ENCODE measurements at regions not wholly inside any gene's neighbourhood (a gene's known extent, or its start where the extent isn't known, plus 50 kb on each side); places are given as distances from the start of the nearest gene placed in this dataset.
"Not testable (repeated sequence)": the region's sequence is repeated elsewhere in the genome, so short reads cannot be mapped to it uniquely, and the experiment has no call there.

- DNase-seq (ENCODE audit: low read depth): no peak
These were observed 1317.8 kb downstream of the UQCRFS1 start for GRCh38 chr19:27894906-27895754.

- DNase-seq (ENCODE audit: low read depth): no peak
These were observed 1320.5 kb downstream of the UQCRFS1 start for GRCh38 chr19:27892500-27892899.

GRCh38 chr19:27891411-27891810 lies 1321.5 kb downstream of the UQCRFS1 start:
- no peak for DNase-seq (ENCODE audit: low read depth)

- no peak for DNase-seq (ENCODE audit: low read depth)
These were observed 1322.3 kb downstream of the UQCRFS1 start for GRCh38 chr19:27890696-27891095.

- DNase-seq (ENCODE audit: low read depth): no peak
These were observed 1322.7 kb downstream of the UQCRFS1 start for GRCh38 chr19:27890206-27890605.

GRCh38 chr19:27889156-27889555 lies 1323.8 kb downstream of the UQCRFS1 start:
- no peak for DNase-seq (ENCODE audit: low read depth)

GRCh38 chr19:27887946-27888345 lies 1325.0 kb downstream of the UQCRFS1 start:
- DNase-seq (ENCODE audit: low read depth): no peak

GRCh38 chr19:27885359-27885758 lies 1327.6 kb downstream of the UQCRFS1 start:
- no peak for DNase-seq (ENCODE audit: low read depth)

- DNase-seq (ENCODE audit: low read depth): no peak
These were observed 1328.6 kb downstream of the UQCRFS1 start for GRCh38 chr19:27884376-27884775.

GRCh38 chr19:27881213-27881612 lies 1331.7 kb downstream of the UQCRFS1 start:
- no peak for DNase-seq (ENCODE audit: low read depth)

- DNase-seq (ENCODE audit: low read depth): no peak
These were observed 1335.9 kb downstream of the UQCRFS1 start for GRCh38 chr19:27876976-27877512.

GRCh38 chr19:27876489-27876888 lies 1336.5 kb downstream of the UQCRFS1 start:
- DNase-seq (ENCODE audit: low read depth): no peak

GRCh38 chr19:27872370-27872769 lies 1340.6 kb downstream of the UQCRFS1 start:
- no peak for DNase-seq (ENCODE audit: low read depth)

GRCh38 chr19:27870293-27870692 lies 1342.7 kb downstream of the UQCRFS1 start:
- DNase-seq (ENCODE audit: low read depth): no peak

GRCh38 chr19:27868007-27868406 lies 1344.9 kb downstream of the UQCRFS1 start:
- DNase-seq (ENCODE audit: low read depth): no peak

GRCh38 chr19:27865927-27866777 lies 1346.8 kb downstream of the UQCRFS1 start:
- no peak for DNase-seq (ENCODE audit: low read depth)

- no peak for DNase-seq (ENCODE audit: low read depth)
These were observed 1351.5 kb downstream of the UQCRFS1 start for GRCh38 chr19:27861411-27861975.

- DNase-seq (ENCODE audit: low read depth): no peak
These were observed 1352.5 kb downstream of the UQCRFS1 start for GRCh38 chr19:27860309-27860934.

GRCh38 chr19:27859689-27860088 lies 1353.3 kb downstream of the UQCRFS1 start:
- no peak for DNase-seq (ENCODE audit: low read depth)

- no peak for DNase-seq (ENCODE audit: low read depth)
These were observed 1353.9 kb downstream of the UQCRFS1 start for GRCh38 chr19:27858981-27859581.

- not testable (repeated sequence) for DNase-seq (ENCODE audit: low read depth)
These were observed 1360.0 kb downstream of the UQCRFS1 start for GRCh38 chr19:27852931-27853330.
